Hepatocyte (in vitro differentiated cells): ENCODE measurements at regions not wholly inside any gene's neighbourhood (a gene's known extent, or its start where the extent isn't known, plus 50 kb on each side); places are given as distances from the start of the nearest gene placed in this dataset.

Source experiments
- DNase-seq: peaks from one replicate; pipeline ENCODE4 v3.0.0-alpha.2; 2016; ENCODE audit warnings: low spot score
- H2AFZ ChIP-seq: fragments of 200-600 bp; sonication (generic); 2 replicates; pipeline ENCODE4 v1.6.0; 2016; ENCODE audit warnings: antibody characterized with exemption, mild to moderate bottlenecking
- H3K27ac ChIP-seq: fragments of 200-600 bp; sonication (generic); 2 replicates; pipeline ENCODE4 v1.5.1; 2016; ENCODE audit warnings: mild to moderate bottlenecking
- H3K27me3 ChIP-seq: fragments of 200-600 bp; sonication (generic); 2 replicates; pipeline ENCODE4 v1.6.1; 2016
- H3K36me3 ChIP-seq: fragments of 200-600 bp; sonication (generic); replicated peaks from 2 replicates; pipeline ENCODE4 v1.5.1; 2016; ENCODE audit warnings: low read depth; ENCODE audit not compliant: insufficient read depth
- H3K4me1 ChIP-seq: fragments of 200-600 bp; sonication (generic); 2 replicates; pipeline ENCODE4 v1.5.1; 2016; ENCODE audit warnings: mild to moderate bottlenecking, moderate library complexity; ENCODE audit not compliant: insufficient read depth
- H3K4me2 ChIP-seq: fragments of 200-600 bp; sonication (generic); 2 replicates; pipeline ENCODE4 v1.6.0; 2016
- H3K4me3 ChIP-seq: fragments of 200-600 bp; sonication (generic); 2 replicates; pipeline ENCODE4 v1.5.1; 2016; ENCODE audit warnings: mild to moderate bottlenecking
- H3K79me2 ChIP-seq: fragments of 200-600 bp; sonication (generic); 2 replicates; pipeline ENCODE4 v1.6.0; 2017; ENCODE audit warnings: mild to moderate bottlenecking
- H3K9me2 ChIP-seq: fragments of 200-600 bp; sonication (generic); replicated peaks from 2 replicates; pipeline ENCODE4 v1.6.0; 2017; ENCODE audit warnings: mild to moderate bottlenecking; ENCODE audit not compliant: insufficient read depth
- H3K9me3 ChIP-seq: fragments of 200-600 bp; sonication (generic); 2 replicates; pipeline ENCODE4 v1.5.1; 2016; ENCODE audit warnings: low read depth, mild to moderate bottlenecking
- H4K20me1 ChIP-seq: fragments of 200-600 bp; sonication (generic); 2 replicates; pipeline ENCODE4 v1.6.0; 2016; ENCODE audit warnings: mild to moderate bottlenecking; ENCODE audit not compliant: insufficient read depth, poor library complexity, severe bottlenecking
- EZH2 ChIP-seq: fragments of 200-600 bp; sonication (generic); IDR thresholded peaks from 2 replicates; pipeline ENCODE4 v1.6.1; 2016; ENCODE audit warnings: antibody characterized with exemption, mild to moderate bottlenecking, borderline replicate concordance
- EZH2phosphoT487 ChIP-seq: fragments of 200-600 bp; sonication (generic); IDR thresholded peaks from one replicate; pipeline ENCODE4 v1.6.1; 2018; ENCODE audit warnings: antibody characterized with exemption, mild to moderate bottlenecking, low read depth, moderate library complexity; ENCODE audit not compliant: unreplicated experiment, severe bottlenecking
- WGBS: methylation state at CpG from one replicate; pipeline ENCODE4 v1.1.6; 2016; ENCODE audit warnings: low lambda C conversion rate; ENCODE audit errors: missing lambda C conversion rate; 5-methylcytosine and 5-hydroxymethylcytosine counted together
- TF ChIP-seq, protein P1 (sequence below): fragments of 200-600 bp; sonication (generic); IDR thresholded peaks from 2 replicates; pipeline ENCODE4 v1.5.1; 2016; ENCODE audit warnings: antibody characterized with exemption, mild to moderate bottlenecking; ENCODE audit not compliant: poor library complexity

DNA sequence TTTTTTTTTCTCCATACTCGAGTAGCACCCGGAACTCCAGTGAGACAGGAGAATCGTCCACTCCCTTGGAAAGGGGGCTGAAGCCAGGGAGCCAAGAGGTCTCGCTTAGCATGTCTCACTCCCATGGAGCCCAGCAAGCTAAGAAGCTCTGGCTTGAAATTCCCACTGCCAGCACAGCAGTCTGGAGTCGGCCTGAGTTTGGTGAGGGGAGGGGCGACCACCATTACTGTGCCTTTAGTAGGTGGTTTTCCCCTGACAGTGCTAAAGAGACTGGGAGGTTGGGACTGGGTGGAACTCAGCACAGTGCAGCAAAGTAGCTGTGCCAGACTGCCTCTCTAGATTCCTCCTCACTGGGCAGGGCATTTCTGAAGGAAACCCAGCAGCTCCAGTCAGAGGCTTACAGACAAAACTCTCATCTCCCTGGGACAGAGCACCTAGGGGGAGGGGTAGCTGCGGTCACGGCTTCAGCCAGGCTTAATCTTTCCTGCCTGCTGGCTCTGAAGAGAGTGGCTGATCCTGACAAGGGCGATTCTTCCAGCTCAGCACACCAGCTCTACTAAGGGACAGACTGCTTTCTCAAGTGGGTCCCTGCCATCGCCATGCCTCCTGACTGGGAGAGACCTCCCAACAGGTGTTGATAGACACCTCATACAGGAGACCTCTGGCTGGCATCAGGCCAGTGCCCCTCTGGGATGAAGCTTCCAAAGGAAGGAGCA is 414.5 kb upstream of the ZNF608 start:
- Histone ChIP-seq H3K4me3 (no peak overlapping the region), H3K79me2 (no peaks in the 10 kb centered on the region), H3K9me2 (no peaks in the 10 kb centered on the region), H3K4me1 (peaks cover 4% of the 10 kb centered on the region), H3K4me2 (no peak overlapping the region), H4K20me1 (no peaks in the 10 kb centered on the region), H3K36me3 (no peaks in the 10 kb centered on the region), H3K27me3 (no peaks in the 10 kb centered on the region), H3K9me3 (no peaks in the 10 kb centered on the region), H2AFZ (no peak overlapping the region), H3K27ac (no peak overlapping the region)
- 45% methylated on average over 10 of the region's 10 CpGs for WGBS
- peak; percentile 16 for DNase-seq
- TF ChIP-seq, protein P1, sequence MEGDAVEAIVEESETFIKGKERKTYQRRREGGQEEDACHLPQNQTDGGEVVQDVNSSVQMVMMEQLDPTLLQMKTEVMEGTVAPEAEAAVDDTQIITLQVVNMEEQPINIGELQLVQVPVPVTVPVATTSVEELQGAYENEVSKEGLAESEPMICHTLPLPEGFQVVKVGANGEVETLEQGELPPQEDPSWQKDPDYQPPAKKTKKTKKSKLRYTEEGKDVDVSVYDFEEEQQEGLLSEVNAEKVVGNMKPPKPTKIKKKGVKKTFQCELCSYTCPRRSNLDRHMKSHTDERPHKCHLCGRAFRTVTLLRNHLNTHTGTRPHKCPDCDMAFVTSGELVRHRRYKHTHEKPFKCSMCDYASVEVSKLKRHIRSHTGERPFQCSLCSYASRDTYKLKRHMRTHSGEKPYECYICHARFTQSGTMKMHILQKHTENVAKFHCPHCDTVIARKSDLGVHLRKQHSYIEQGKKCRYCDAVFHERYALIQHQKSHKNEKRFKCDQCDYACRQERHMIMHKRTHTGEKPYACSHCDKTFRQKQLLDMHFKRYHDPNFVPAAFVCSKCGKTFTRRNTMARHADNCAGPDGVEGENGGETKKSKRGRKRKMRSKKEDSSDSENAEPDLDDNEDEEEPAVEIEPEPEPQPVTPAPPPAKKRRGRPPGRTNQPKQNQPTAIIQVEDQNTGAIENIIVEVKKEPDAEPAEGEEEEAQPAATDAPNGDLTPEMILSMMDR = no peak
- no peak for TF ChIP-seq EZH2phosphoT487
- TF ChIP-seq EZH2 = no peak

DNA sequence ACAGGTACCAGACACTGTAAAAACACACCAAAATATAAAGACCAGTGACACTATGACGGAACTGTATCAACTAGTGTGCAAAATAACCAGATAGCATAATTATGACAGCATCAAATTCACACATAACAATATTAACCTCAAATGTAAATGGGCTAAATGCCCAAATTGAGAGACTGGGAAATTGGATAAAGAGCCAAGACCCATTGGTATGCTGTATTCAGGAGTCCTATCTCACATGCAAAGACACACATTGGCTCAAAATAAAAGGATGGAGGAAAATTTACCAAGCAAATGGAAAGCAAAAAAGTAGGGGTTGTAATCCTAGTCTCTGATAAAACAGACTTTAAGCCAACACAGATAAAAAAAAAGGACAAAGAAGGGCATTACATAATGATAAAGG is 416.3 kb upstream of the ZNF608 start:
- Histone ChIP-seq H2AFZ (no peak overlapping the region), H3K79me2 (no peaks in the 10 kb centered on the region), H3K4me1 (peaks cover 4% of the 10 kb centered on the region), H3K36me3 (no peaks in the 10 kb centered on the region), H3K27me3 (no peaks in the 10 kb centered on the region), H3K4me3 (no peak overlapping the region), H4K20me1 (no peaks in the 10 kb centered on the region), H3K27ac (no peak overlapping the region), H3K4me2 (no peak overlapping the region), H3K9me3 (no peaks in the 10 kb centered on the region), H3K9me2 (no peaks in the 10 kb centered on the region)
- no peak for DNase-seq
- TF ChIP-seq, protein P1 = no peak
- TF ChIP-seq EZH2 (no peak), EZH2phosphoT487 (no peak)
- 100% methylated on average over 1 of the region's 1 CpG for WGBS

DNA sequence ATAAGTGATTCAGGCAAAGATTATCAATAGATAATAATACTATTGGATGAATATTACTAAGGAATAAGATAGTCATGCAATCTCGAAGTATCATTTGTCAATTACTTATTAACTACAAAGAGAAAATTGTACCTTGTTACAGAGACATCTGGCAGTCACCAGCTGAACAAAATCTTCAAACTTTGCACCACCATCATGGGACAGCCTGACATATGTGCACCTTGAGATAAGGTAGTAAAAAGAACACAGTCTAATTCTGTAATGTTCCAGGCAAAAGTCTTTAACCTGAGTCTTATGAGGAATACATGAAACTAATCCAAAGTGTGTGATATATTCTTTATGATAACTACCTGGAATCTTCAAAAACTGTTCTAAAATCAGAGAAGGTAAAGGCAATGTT is 423.0 kb upstream of the ZNF608 start:
- Histone ChIP-seq H3K27ac (peak overlapping the region; percentile 66), H4K20me1 (no peaks in the 10 kb centered on the region), H3K36me3 (no peaks in the 10 kb centered on the region), H3K9me3 (no peaks in the 10 kb centered on the region), H3K79me2 (no peaks in the 10 kb centered on the region), H3K27me3 (no peaks in the 10 kb centered on the region), H3K4me2 (no peak overlapping the region), H3K4me3 (no peak overlapping the region), H2AFZ (no peak overlapping the region), H3K4me1 (no peaks in the 10 kb centered on the region), H3K9me2 (no peaks in the 10 kb centered on the region)
- no peak for DNase-seq
- 74% methylated on average over 1 of the region's 1 CpG for WGBS
- TF ChIP-seq, protein P1 = no peak
- TF ChIP-seq EZH2 (no peak), EZH2phosphoT487 (no peak)

DNA sequence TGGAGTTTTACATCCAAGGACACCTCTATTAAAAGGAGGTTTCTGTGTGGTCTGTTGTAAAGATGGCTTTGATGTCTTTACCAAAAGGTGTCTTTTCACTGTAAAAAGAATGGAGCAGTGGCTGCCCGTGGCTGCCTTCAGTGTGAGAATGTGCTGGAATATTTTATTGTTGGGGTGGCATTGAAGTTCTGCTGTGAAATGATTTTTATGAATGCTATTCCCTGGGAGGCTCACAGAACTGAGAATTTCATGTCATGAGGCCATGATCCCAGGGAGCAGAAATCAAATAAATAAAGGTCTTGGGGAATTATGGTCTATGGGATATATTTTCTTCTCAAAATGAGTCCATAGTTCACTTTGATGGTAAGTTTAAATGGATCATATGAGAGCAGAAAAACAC is 425.2 kb upstream of the ZNF608 start:
- Histone ChIP-seq H3K9me3 (no peaks in the 10 kb centered on the region), H3K27ac (no peak overlapping the region), H3K27me3 (no peaks in the 10 kb centered on the region), H3K9me2 (no peaks in the 10 kb centered on the region), H2AFZ (no peak overlapping the region), H3K79me2 (no peaks in the 10 kb centered on the region), H3K4me2 (no peak overlapping the region), H3K36me3 (no peaks in the 10 kb centered on the region), H3K4me1 (no peaks in the 10 kb centered on the region), H4K20me1 (no peaks in the 10 kb centered on the region), H3K4me3 (no peak overlapping the region)
- WGBS = 69% methylated on average over 1 of the region's 1 CpG
- TF ChIP-seq EZH2 (no peak), EZH2phosphoT487 (no peak)
- TF ChIP-seq, protein P1 = no peak
- DNase-seq = no peak
